PC-3 (cell line): ENCODE measurements at regions not wholly inside any gene's neighbourhood (a gene's known extent, or its start where the extent isn't known, plus 50 kb on each side); places are given as distances from the start of the nearest gene placed in this dataset.

Source experiments
- ATAC-seq: fragments of 200-7000 bp; cut with Tn5 transposase; 2 replicates; pipeline ENCODE4 v1.9.1; 2020; ENCODE audit warnings: mild to moderate bottlenecking, moderate library complexity
- BruUV-seq: library from RNA; stranded (reverse); fragments of 400-500 nt; replicated peaks from 2 replicates; lab custom pipeline; 2021; lab: Mats Ljungman, UMichigan
- CTCF ChIA-PET: fragments of 300-600 bp; sonication (Branson Sonifier 250); formaldehyde crosslinking; loops from one replicate; lab custom pipeline; 2022; ENCODE audit warnings: antibody characterized with exemption; lab: Charles Lee
- POLR2A ChIA-PET: fragments of 300-600 bp; sonication (Branson Sonifier 250); formaldehyde crosslinking; loops from one replicate; lab custom pipeline; 2022; ENCODE audit warnings: antibody characterized with exemption; ENCODE audit not compliant: unreplicated experiment; lab: Charles Lee
- DNase-seq: peaks from one replicate; pipeline ENCODE4 v3.0.0-alpha.2; 2015
- H2AFZ ChIP-seq: fragments of 300-600 bp; sonication (generic); 2 replicates; pipeline ENCODE4 v1.6.0; 2016; ENCODE audit warnings: antibody characterized with exemption, low read length
- H3F3A ChIP-seq: fragments of 300-600 bp; sonication (generic); one replicate; pipeline ENCODE4 v1.6.0; 2017; ENCODE audit warnings: antibody characterized with exemption, low read length, control low read depth, mild to moderate bottlenecking; ENCODE audit not compliant: unreplicated experiment
- H3K27ac ChIP-seq: fragments of 300-600 bp; sonication (generic); 2 replicates; pipeline ENCODE4 v1.5.1; 2016; ENCODE audit warnings: mild to moderate bottlenecking, low read length
- H3K27me3 ChIP-seq: fragments of 300-600 bp; sonication (generic); 2 replicates; pipeline ENCODE4 v1.6.1; 2016; ENCODE audit warnings: low read length, mixed read lengths
- H3K36me3 ChIP-seq: fragments of 300-600 bp; sonication (generic); 2 replicates; pipeline ENCODE4 v1.6.1; 2016; ENCODE audit warnings: low read depth, mixed run types, low read length, mixed read lengths
- H3K4me1 ChIP-seq: fragments of 300-600 bp; sonication (generic); 2 replicates; pipeline ENCODE4 v1.5.1; 2016; ENCODE audit warnings: low read length; ENCODE audit not compliant: insufficient read depth
- H3K4me2 ChIP-seq: fragments of 300-600 bp; sonication (generic); 2 replicates; pipeline ENCODE4 v1.6.0; 2016; ENCODE audit warnings: low read length
- H3K4me3 ChIP-seq: fragments of 300-600 bp; sonication (generic); 2 replicates; pipeline ENCODE4 v1.5.1; 2016; ENCODE audit warnings: mild to moderate bottlenecking, low read length, mixed read lengths
- H3K79me2 ChIP-seq: fragments of 300-600 bp; sonication (generic); 2 replicates; pipeline ENCODE4 v1.6.1; 2017; ENCODE audit warnings: low read length, mixed read lengths
- H3K9ac ChIP-seq: fragments of 300-600 bp; sonication (generic); 2 replicates; pipeline ENCODE4 v1.6.0; 2016; ENCODE audit warnings: mild to moderate bottlenecking, low read length
- H3K9me2 ChIP-seq: fragments of 300-600 bp; sonication (generic); replicated peaks from 2 replicates; pipeline ENCODE4 v1.6.1; 2016; ENCODE audit warnings: mixed run types, low read length, mixed read lengths
- H3K9me3 ChIP-seq: fragments of 300-600 bp; sonication (generic); 2 replicates; pipeline ENCODE4 v1.6.1; 2016; ENCODE audit warnings: low read length, mixed read lengths
- H4K20me1 ChIP-seq: fragments of 300-600 bp; sonication (generic); 2 replicates; pipeline ENCODE4 v1.6.1; 2016; ENCODE audit warnings: low read length, mixed read lengths
- EZH2 ChIP-seq: fragments of 300-600 bp; sonication (generic); IDR thresholded peaks from one replicate; pipeline ENCODE4 v1.6.1; 2017; ENCODE audit warnings: antibody characterized with exemption, mild to moderate bottlenecking, low read length; ENCODE audit not compliant: unreplicated experiment
- EZH2phosphoT487 ChIP-seq: fragments of 300-600 bp; sonication (generic); IDR thresholded peaks from 2 replicates; pipeline ENCODE4 v1.6.1; 2018; ENCODE audit warnings: mild to moderate bottlenecking, antibody characterized with exemption, low read length, borderline replicate concordance
- intact Hi-C: fragments of 100-400 bp; cut with micrococcal nuclease; formaldehyde crosslinking; loops from 2 replicates; pipeline ENCODE4 v1.9.0; 2023
- TF ChIP-seq, protein P1 (sequence below): fragments of 300-600 bp; sonication (generic); conservative IDR thresholded peaks from 2 replicates; pipeline ENCODE4 v1.5.1; 2017; ENCODE audit warnings: antibody characterized with exemption, low read depth, mild to moderate bottlenecking, low read length

DNA sequence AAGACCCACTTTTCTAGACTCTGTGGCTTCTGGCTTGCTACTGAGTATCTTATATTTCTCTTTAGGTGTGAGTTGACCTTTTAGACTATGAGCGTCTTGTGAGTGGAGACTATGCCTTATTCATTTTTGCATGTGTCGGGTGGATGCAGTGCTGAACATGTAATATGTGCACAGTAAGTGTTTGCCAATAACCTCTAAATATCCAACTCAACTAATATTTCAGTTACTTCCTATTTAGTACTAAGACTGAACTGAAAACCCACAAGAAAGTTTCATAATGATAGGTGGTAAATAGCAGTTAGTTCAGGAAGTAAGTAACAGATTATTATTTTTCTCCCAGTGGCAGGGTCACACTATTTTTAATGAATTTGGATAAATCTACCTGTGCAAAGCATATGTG is 269.3 kb downstream of the KCNRG start:
- H3K4me2 ChIP-seq, result no peak overlapping the region
- no peaks in the 10 kb centered on the region for H3K36me3 ChIP-seq
- ChIA-PET CTCF (no interaction called here), POLR2A (no interaction called here)
- no peaks in the 10 kb centered on the region for H3K79me2 ChIP-seq
- H3K9me3 ChIP-seq, result no peaks in the 10 kb centered on the region
- no peaks in the 10 kb centered on the region for H3F3A ChIP-seq
- no peak overlapping the region for H2AFZ ChIP-seq
- no peak overlapping the region for H3K27ac ChIP-seq
- TF ChIP-seq EZH2phosphoT487 (no peak), EZH2 (no peak)
- TF ChIP-seq, protein P1, sequence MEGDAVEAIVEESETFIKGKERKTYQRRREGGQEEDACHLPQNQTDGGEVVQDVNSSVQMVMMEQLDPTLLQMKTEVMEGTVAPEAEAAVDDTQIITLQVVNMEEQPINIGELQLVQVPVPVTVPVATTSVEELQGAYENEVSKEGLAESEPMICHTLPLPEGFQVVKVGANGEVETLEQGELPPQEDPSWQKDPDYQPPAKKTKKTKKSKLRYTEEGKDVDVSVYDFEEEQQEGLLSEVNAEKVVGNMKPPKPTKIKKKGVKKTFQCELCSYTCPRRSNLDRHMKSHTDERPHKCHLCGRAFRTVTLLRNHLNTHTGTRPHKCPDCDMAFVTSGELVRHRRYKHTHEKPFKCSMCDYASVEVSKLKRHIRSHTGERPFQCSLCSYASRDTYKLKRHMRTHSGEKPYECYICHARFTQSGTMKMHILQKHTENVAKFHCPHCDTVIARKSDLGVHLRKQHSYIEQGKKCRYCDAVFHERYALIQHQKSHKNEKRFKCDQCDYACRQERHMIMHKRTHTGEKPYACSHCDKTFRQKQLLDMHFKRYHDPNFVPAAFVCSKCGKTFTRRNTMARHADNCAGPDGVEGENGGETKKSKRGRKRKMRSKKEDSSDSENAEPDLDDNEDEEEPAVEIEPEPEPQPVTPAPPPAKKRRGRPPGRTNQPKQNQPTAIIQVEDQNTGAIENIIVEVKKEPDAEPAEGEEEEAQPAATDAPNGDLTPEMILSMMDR, result no peak
- H3K27me3 ChIP-seq, result no peaks in the 10 kb centered on the region
- H3K9me2 ChIP-seq, result no peaks in the 10 kb centered on the region
- intact Hi-C loops, result no loop called here
- no peaks in the 10 kb centered on the region for H4K20me1 ChIP-seq
- ATAC-seq (no peak), DNase-seq (no peak)
- H3K9ac ChIP-seq, result no peak overlapping the region
- no TSS peak for BruUV-seq
- no peak overlapping the region for H3K4me3 ChIP-seq
- no peaks in the 10 kb centered on the region for H3K4me1 ChIP-seq

DNA sequence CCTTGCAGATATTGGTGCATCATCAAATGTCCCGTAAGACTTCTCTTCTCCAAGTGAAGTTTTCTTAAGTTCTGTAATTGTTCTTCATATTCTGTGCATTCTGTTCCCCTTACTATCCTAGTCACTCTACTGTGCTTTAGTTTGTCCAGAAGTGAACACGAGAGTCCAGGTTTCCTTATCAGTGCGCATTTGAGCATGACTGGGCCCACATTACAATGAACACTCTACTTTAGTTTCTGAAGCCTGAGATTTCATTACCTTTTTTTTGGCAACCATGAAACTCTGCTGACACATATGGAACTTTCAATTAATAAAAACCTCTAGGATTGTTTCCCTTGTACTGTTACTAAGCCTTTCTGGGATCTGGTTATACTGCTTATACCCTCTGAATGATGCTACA is 270.0 kb downstream of the KCNRG start:
- intact Hi-C loops, result no loop called here
- no peaks in the 10 kb centered on the region for H3F3A ChIP-seq
- no peaks in the 10 kb centered on the region for H3K4me1 ChIP-seq
- no peak overlapping the region for H2AFZ ChIP-seq
- H3K4me2 ChIP-seq, result no peak overlapping the region
- H4K20me1 ChIP-seq, result no peaks in the 10 kb centered on the region
- H3K4me3 ChIP-seq, result no peak overlapping the region
- H3K9ac ChIP-seq, result no peak overlapping the region
- no peaks in the 10 kb centered on the region for H3K9me2 ChIP-seq
- H3K27me3 ChIP-seq, result no peaks in the 10 kb centered on the region
- no peak for DNase-seq
- no peaks in the 10 kb centered on the region for H3K79me2 ChIP-seq
- no peaks in the 10 kb centered on the region for H3K36me3 ChIP-seq
- H3K9me3 ChIP-seq, result no peaks in the 10 kb centered on the region
- ATAC-seq, result no peak
- ChIA-PET POLR2A (no interaction called here), CTCF (no interaction called here)
- TF ChIP-seq EZH2, result no peak
- TF ChIP-seq, protein P1, result no peak
- no peak for TF ChIP-seq EZH2phosphoT487
- no TSS peak for BruUV-seq
- H3K27ac ChIP-seq, result no peak overlapping the region

DNA sequence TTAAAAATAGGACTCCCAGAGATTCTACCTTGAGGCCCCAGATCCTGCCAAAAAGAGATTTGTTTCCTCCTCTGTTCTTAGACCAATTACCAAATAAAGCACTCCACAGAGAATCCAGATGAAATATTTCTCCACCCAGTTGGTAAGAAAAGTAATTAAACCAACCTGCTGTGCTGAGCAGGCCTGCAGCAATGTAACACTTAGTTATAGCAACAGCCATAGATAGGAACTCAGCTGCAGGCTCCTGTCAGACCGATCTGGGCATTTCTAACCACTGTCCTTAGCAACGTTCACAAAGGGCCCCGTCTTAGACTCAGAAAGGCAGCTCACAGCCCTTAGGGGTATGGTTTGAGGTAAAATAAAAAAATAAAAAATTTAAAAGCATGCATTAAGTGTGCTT is 271.1 kb downstream of the KCNRG start:
- H3K4me3 ChIP-seq, result no peak overlapping the region
- H3F3A ChIP-seq, result no peaks in the 10 kb centered on the region
- ChIA-PET CTCF (no interaction called here), POLR2A (no interaction called here)
- ATAC-seq (no peak), DNase-seq (no peak)
- no peaks in the 10 kb centered on the region for H3K36me3 ChIP-seq
- BruUV-seq, result no TSS peak
- no peak overlapping the region for H3K9ac ChIP-seq
- H3K4me2 ChIP-seq, result no peak overlapping the region
- no peak for TF ChIP-seq EZH2phosphoT487
- TF ChIP-seq, protein P1, result no peak
- TF ChIP-seq EZH2, result no peak
- no peaks in the 10 kb centered on the region for H3K4me1 ChIP-seq
- H3K9me2 ChIP-seq, result no peaks in the 10 kb centered on the region
- H2AFZ ChIP-seq, result no peak overlapping the region
- H3K79me2 ChIP-seq, result no peaks in the 10 kb centered on the region
- no peak overlapping the region for H3K27ac ChIP-seq
- no peaks in the 10 kb centered on the region for H3K9me3 ChIP-seq
- no peaks in the 10 kb centered on the region for H4K20me1 ChIP-seq
- H3K27me3 ChIP-seq, result no peaks in the 10 kb centered on the region
- intact Hi-C loops, result no loop called here
